Mesodermal cell (in vitro differentiated cells): ENCODE measurements at regions not wholly inside any gene's neighbourhood (a gene's known extent, or its start where the extent isn't known, plus 50 kb on each side); places are given as distances from the start of the nearest gene placed in this dataset.

ENCODE experiments used
- H3K27ac ChIP-seq: 2 replicates; pipeline ENCODE4 v1.7.0; 2013; ENCODE audit warnings: mild to moderate bottlenecking, low read depth, low read length, moderate library complexity; ENCODE audit not compliant: severe bottlenecking
- H3K36me3 ChIP-seq: 2 replicates; pipeline ENCODE4 v1.7.1; 2013; ENCODE audit warnings: mild to moderate bottlenecking, low read length, moderate library complexity; ENCODE audit not compliant: control insufficient read depth, insufficient read depth
- H3K4me1 ChIP-seq: one replicate; pipeline ENCODE4 v1.7.1; 2013; ENCODE audit warnings: mild to moderate bottlenecking, low read length; ENCODE audit not compliant: insufficient read depth, control insufficient read depth, poor library complexity, severe bottlenecking
- H3K4me3 ChIP-seq: 2 replicates; pipeline ENCODE4 v1.7.0; 2013; ENCODE audit warnings: low read length, control low read depth, mild to moderate bottlenecking; ENCODE audit not compliant: insufficient read depth, poor library complexity, severe bottlenecking; ENCODE audit errors: extremely low read depth
- H3K9me3 ChIP-seq: 2 replicates; pipeline ENCODE4 v1.7.1; 2013; ENCODE audit warnings: mild to moderate bottlenecking, low read length, moderate library complexity; ENCODE audit not compliant: control insufficient read depth
- WGBS, 2 experiments: methylation state at CpG; one replicate each; pipeline ENCODE4 v1.1.5; 2013; ENCODE audit warnings: missing lambda C conversion rate in 2 of 2; ENCODE audit not compliant: insufficient coverage in 2 of 2; 5-methylcytosine and 5-hydroxymethylcytosine counted together

GRCh38 chr9:75397836-75398235 is 309.5 kb downstream of the OSTF1 start:
- no peak overlapping the region for H3K27ac ChIP-seq
- no peak overlapping the region for H3K4me3 ChIP-seq
- no peaks in the 10 kb centered on the region for H3K9me3 ChIP-seq
- H3K36me3 ChIP-seq = no peaks in the 10 kb centered on the region
- H3K4me1 ChIP-seq = no peaks in the 10 kb centered on the region
- WGBS, 2 experiments = no CpG with 5 or more reads among the region's 1 CpG

- no peak overlapping the region for H3K4me3 ChIP-seq
- H3K36me3 ChIP-seq = no peaks in the 10 kb centered on the region
- WGBS, 2 experiments = 96% methylated on average over 3 of the region's 4 CpGs; no CpG with 5 or more reads in 1 of the 2 experiments
- no peak overlapping the region for H3K27ac ChIP-seq
- H3K9me3 ChIP-seq = no peaks in the 10 kb centered on the region
- no peaks in the 10 kb centered on the region for H3K4me1 ChIP-seq
Measured at GRCh38 chr9:75408391-75408790, 320.1 kb downstream of the OSTF1 start.

GRCh38 chr9:75410405-75410804 is 322.1 kb downstream of the OSTF1 start:
- H3K27ac ChIP-seq = no peak overlapping the region
- WGBS, 2 experiments = 90 to 97% methylated on average over 2 of the region's 4 CpGs
- no peaks in the 10 kb centered on the region for H3K9me3 ChIP-seq
- no peaks in the 10 kb centered on the region for H3K36me3 ChIP-seq
- no peak overlapping the region for H3K4me3 ChIP-seq
- H3K4me1 ChIP-seq = no peaks in the 10 kb centered on the region

- Histone ChIP-seq H3K4me3 (no peak overlapping the region), H3K36me3 (no peaks in the 10 kb centered on the region), H3K4me1 (no peaks in the 10 kb centered on the region), H3K27ac (no peak overlapping the region), H3K9me3 (no peaks in the 10 kb centered on the region)
- 85 to 91% methylated on average over 2 to 3 of the region's 5 CpGs for WGBS, 2 experiments
Measured at GRCh38 chr9:75414371-75415160, 326.3 kb downstream of the OSTF1 start.

GRCh38 chr9:75417471-75417870 is 329.2 kb downstream of the OSTF1 start:
- no peak overlapping the region for H3K27ac ChIP-seq
- WGBS, 2 experiments = 85 to 96% methylated on average over 4 of the region's 4 CpGs
- no peaks in the 10 kb centered on the region for H3K36me3 ChIP-seq
- no peaks in the 10 kb centered on the region for H3K4me1 ChIP-seq
- H3K9me3 ChIP-seq = no peaks in the 10 kb centered on the region
- H3K4me3 ChIP-seq = no peak overlapping the region

- no peak overlapping the region for H3K27ac ChIP-seq
- no peak overlapping the region for H3K4me3 ChIP-seq
- no peaks in the 10 kb centered on the region for H3K4me1 ChIP-seq
- no peaks in the 10 kb centered on the region for H3K9me3 ChIP-seq
- no peaks in the 10 kb centered on the region for H3K36me3 ChIP-seq
- 50 to 100% methylated on average over 1 to 2 of the region's 2 CpGs for WGBS, 2 experiments
Measured at GRCh38 chr9:75418518-75418917, 330.2 kb downstream of the OSTF1 start.

- Histone ChIP-seq H3K4me1 (no peaks in the 10 kb centered on the region), H3K27ac (no peak overlapping the region), H3K36me3 (no peaks in the 10 kb centered on the region), H3K9me3 (no peaks in the 10 kb centered on the region), H3K4me3 (no peak overlapping the region)
- WGBS, 2 experiments = 94 to 100% methylated on average over 1 to 2 of the region's 2 CpGs
Measured at GRCh38 chr9:75422944-75423522, 334.7 kb downstream of the OSTF1 start.

- no peaks in the 10 kb centered on the region for H3K4me1 ChIP-seq
- WGBS, 2 experiments = 79 to 100% methylated on average over 1 to 2 of the region's 3 CpGs
- no peak overlapping the region for H3K27ac ChIP-seq
- H3K4me3 ChIP-seq = no peak overlapping the region
- no peaks in the 10 kb centered on the region for H3K9me3 ChIP-seq
- no peaks in the 10 kb centered on the region for H3K36me3 ChIP-seq
Measured at GRCh38 chr9:75429531-75430475, 341.5 kb downstream of the OSTF1 start.

GRCh38 chr9:75431375-75431774 is 343.1 kb downstream of the OSTF1 start:
- no peak overlapping the region for H3K4me3 ChIP-seq
- no peaks in the 10 kb centered on the region for H3K36me3 ChIP-seq
- no peaks in the 10 kb centered on the region for H3K9me3 ChIP-seq
- H3K27ac ChIP-seq = no peak overlapping the region
- H3K4me1 ChIP-seq = no peaks in the 10 kb centered on the region

- no peaks in the 10 kb centered on the region for H3K9me3 ChIP-seq
- H3K4me3 ChIP-seq = no peak overlapping the region
- no CpG with 5 or more reads among the region's 1 CpG for WGBS, 2 experiments
- H3K36me3 ChIP-seq = no peaks in the 10 kb centered on the region
- H3K4me1 ChIP-seq = no peaks in the 10 kb centered on the region
- no peak overlapping the region for H3K27ac ChIP-seq
Measured at GRCh38 chr9:75432386-75432785, 344.1 kb downstream of the OSTF1 start.
